Bone marrow (tissue), 2 donors: ENCODE measurements at regions not wholly inside any gene's neighbourhood (a gene's known extent, or its start where the extent isn't known, plus 50 kb on each side); places are given as distances from the start of the nearest gene placed in this dataset.
"Not testable (repeated sequence)": the region's sequence is repeated elsewhere in the genome, so short reads cannot be mapped to it uniquely, and the experiment has no call there.

ENCODE experiments used
- DNase-seq, 2 donors: peaks; one replicate each; lab custom pipeline; 2025; lab: John Stamatoyannopoulos, UW

- no peak for DNase-seq
Observed at GRCh38 chr2:125615438-125615837, 1040.5 kb upstream of the GYPC start.

DNA sequence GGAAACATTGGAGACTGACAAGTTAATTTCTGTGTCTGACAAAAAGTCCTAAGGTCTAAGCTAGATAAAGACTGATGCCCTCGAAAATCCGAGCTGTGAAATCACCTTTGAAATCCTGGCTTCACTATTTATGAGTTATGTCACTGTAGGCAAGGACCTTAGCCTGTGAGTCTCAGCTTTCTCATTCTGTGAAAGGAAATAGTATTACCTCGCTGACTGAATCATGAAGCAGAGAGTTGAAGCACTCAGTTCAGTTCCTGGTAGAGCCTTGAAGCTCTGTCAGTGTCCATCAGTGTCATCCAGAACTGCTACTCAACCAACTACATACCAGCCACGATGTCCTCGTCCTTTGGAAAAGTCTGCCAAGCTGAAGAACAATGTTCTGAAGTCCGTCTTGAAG is 1025.6 kb upstream of the GYPC start:
- DNase-seq: no peak

DNA sequence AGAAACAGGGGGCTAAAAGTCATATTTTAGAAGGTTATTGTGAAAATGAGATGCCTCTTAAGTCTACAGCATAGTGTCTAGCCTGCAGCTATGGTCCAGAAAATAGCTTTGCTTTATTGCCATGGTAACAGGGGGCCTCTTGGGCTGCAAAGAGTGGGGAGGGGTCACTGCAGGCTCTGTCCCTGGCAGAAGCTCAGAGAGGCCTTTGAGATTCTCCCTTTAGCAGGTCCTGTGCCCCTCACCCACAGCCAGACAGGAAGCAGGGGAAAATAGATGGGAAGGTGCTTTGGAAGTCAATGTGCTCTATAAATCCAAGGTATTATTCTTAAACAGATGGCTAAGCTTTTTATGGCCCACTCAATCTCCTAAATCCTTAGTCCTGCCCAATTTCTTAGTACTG is 1021.3 kb upstream of the GYPC start:
- no peak for DNase-seq

GRCh38 chr2:125638345-125638744 is 1017.6 kb upstream of the GYPC start:
- no peak for DNase-seq

DNA sequence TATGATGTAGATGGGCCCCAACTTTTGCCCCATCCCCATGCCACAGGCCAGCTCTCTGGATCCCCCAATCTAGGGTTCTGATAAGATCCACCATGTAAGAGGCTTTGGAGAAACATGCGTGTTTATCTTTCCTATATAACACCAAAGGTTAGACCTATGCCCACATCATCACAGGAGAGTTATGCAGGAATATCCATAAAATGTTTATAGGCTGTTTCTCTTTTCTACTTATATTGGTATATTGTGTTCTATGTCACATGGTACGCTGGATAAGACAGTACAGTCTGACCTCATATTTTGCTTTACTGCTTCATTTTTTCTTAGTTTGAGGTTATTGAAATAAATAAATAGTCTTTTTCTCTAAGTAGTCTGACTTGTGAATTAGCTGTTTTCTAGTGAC is 1013.9 kb upstream of the GYPC start:
- DNase-seq: no peak

- DNase-seq: no peak
Observed at GRCh38 chr2:125643128-125643527, 1012.8 kb upstream of the GYPC start.

DNA sequence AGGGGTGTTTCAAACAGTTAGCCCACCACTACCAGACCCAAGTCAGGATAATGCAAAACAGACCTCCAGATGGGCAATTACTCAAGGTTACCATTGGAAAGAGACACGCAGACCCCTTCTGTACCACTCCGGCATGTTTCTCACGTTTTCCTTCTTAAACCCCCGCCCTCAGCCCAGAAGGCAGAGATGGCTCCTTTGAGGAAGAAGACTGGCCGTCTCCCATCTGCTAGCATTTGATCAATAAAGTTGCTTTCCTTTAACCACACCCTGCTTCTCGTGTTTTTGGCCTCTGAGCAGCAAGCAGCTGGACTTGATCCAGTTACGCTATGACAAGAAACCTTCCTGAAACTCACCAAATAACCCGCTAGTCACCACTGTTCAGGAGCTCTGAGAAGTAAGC is 1012.4 kb upstream of the GYPC start:
- no peak for DNase-seq

DNA sequence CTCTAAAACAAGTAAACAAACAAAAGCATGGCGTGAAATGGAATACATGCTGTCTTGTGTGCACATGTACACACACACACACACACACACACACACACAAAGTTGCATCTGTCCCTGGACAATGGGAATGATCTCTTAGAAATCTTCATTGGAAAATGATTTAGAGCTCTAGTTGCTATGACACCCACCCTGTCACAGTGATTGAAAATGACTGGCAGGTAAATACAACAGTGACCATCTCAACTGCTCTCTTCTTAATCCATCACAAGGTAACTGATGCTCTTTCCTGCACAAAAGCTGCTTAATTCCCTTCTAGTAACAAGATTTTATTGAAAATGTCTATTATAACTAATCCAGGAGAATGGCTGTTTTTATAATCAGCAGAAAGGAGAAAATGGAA is 1011.7 kb upstream of the GYPC start:
- no peak for DNase-seq

DNA sequence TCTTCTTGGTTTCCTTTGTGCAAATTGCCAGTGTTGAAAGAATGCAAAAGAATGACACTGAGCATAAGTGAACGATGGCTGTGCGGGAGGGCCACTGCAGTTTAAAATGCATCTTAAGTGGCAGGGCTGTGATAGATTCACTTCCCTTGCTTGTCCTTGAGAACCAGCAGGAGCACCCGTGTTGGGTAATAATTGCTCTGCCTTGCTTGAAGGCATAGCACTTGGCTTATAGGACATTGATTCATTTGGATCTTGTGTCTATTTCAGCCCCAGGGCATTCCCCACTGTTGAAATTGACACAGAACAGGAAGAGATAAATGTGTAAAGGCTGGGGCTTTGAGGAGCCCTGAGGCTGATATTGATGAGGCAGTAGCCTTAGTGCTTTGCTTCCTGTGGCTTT is 1003.7 kb upstream of the GYPC start:
- no peak for DNase-seq

DNA sequence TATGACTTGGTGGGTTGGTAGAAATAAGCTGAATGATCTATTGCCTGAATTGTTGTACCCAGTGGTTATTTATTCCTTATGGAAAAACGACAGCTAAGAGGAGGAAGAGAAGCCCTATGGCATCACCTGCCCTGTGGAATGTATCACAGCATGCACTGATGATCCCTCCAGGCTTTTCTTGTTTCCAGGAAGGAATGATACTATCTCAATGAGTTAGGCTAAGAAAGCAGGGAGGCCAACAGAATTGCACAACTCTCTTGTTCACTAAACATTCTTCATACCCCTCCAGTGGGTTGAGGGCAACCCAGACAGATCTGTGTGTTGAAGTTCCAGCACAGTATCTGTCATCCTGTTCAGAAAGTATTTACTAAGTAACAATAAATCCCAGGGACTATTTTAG is 1001.7 kb upstream of the GYPC start:
- no peak for DNase-seq

DNA sequence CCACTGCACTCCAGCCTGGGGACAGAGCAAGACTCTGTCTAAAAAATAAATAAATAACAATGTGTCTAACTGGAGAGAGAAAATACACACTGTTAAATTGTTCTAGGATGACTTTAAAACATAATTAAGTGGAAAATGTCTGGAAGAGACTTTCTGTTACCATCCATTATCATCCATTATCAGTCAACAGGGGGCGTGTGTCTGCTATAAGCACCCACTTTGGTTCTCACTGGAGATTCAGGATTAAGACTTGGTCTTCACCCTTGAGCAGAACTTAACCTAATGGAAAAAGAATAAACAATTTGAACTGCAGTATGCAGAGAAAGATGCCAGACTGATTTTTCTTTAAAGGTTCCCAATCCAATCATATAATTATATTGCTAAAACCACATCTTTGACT is 999.8 kb upstream of the GYPC start:
- no peak for DNase-seq

GRCh38 chr2:125658583-125658982 is 997.4 kb upstream of the GYPC start:
- no peak for DNase-seq

- DNase-seq: not testable (repeated sequence)
Observed at GRCh38 chr2:125660369-125660768, 995.6 kb upstream of the GYPC start.

DNA sequence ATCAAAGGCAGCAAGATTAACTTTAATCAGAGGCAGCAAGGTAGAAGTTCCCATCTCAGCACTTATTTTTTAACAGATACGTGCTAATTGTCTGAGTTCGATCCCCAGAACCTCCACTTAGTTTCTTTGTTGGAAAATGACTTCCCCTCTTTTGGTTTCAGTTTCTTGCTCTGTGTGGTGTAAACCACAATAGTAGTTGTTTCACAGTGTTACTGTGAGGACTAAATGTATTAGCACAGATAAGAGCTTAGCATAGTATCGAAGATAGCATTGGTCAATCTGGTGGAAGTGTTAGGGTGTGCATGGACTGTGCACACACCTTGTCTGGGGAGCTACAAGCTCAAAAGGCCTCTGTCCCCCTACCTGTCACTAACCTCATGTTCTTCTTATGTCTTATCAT is 988.3 kb upstream of the GYPC start:
- no peak for DNase-seq

DNA sequence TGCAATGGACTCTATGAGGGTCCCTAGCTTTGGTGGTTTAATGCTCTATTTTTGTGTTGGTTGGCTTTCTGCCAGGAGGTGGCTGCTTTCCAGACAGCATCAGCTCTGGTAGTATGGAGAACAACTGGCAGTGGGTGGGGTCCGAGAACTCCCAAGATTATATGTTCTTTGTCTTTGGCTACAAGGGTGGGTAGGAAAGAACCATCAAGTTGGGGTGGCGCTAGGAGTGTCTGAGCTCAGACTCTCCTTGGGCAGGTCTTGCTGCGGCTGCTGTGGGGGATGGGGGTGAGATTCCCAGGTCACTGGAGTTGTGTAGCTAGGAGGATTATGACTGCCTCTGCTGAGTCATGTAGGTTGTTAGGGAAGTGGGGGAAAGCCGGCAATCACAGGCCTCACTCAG is 976.1 kb upstream of the GYPC start:
- DNase-seq: no peak

- no peak for DNase-seq
Observed at GRCh38 chr2:125680809-125681208, 975.1 kb upstream of the GYPC start.

GRCh38 chr2:125681576-125681975 is 974.4 kb upstream of the GYPC start:
- no peak for DNase-seq

- DNase-seq: no peak
Observed at GRCh38 chr2:125681976-125682805, 973.8 kb upstream of the GYPC start.

DNA sequence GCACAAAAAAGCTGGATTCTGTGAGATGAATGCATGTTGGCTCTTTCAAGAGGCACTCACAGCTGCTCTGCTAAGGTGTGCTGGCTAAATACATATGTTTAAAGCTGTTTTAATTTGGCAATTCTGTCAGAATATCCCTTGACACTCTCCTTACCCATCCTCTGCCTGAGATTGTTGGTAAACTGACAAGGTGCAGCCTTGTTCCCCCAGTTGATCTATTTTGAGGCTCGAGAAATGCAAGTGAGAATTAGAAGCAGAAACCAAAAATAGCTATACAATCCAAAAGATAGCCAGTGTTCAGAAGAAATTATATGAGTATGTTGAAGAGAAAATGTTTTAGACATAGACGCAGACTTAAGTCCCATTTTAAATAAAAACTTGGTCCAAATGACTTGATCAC is 971.7 kb upstream of the GYPC start:
- DNase-seq: no peak

GRCh38 chr2:125684932-125685331 is 971.0 kb upstream of the GYPC start:
- DNase-seq: no peak

GRCh38 chr2:125696560-125696959 is 959.4 kb upstream of the GYPC start:
- no peak for DNase-seq

- no peak for DNase-seq
Observed at GRCh38 chr2:125698280-125698679, 957.7 kb upstream of the GYPC start.

DNA sequence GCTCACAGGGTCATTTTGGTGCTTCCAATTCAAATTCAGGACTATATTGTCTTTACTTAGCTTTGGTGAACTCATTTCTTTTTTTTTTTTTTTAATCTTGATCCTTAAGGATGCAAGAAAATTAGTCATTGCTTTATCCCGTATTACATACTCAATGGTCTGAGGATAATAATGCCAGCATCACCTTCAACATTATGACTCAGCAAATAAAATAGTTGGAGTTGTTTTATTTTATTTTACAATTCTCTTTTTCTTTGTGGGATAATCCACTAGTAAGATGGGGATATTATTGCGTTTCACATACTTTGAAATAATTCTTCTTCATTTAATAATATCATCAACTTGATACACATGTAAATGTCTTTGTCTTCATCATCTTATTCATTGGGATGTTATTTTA is 954.9 kb upstream of the GYPC start:
- DNase-seq: no peak

DNA sequence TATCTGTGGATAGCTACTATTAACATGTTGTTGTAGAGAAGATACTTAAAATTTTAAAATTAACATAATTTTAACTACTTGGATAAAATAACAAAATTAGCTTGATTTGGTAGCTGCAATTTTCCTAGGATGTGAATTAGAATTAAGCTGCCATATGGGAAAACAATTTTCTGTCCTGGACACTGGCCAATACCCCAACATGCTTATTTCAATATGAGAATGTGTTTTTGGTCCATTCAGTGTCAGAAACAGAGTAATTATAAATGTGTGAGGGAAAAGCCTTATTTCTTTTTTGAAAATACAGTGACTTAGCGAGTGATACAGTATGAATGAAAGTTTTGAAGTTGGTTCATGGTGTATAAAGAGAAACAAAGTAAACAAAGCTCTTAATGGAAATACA is 948.3 kb upstream of the GYPC start:
- DNase-seq: no peak
